SK-N-SH treated with all-trans-retinoic acid at 6 μM for 48 hours (cell line): ENCODE measurements at regions not wholly inside any gene's neighbourhood (a gene's known extent, or its start where the extent isn't known, plus 50 kb on each side); places are given as distances from the start of the nearest gene placed in this dataset.

Experiments used
- ARNTL ChIP-seq: fragments of 450-650 bp; formaldehyde crosslinking; IDR thresholded peaks from 2 replicates; pipeline ENCODE4 v1.5.0; 2020; ENCODE audit warnings: low read depth, mild to moderate bottlenecking, moderate library complexity, borderline replicate concordance
- BACH2 ChIP-seq: fragments of 250-450 bp; sonication (Bioruptor Pico); IDR thresholded peaks from 2 replicates; pipeline ENCODE4 v1.9.0; 2021; ENCODE audit warnings: mild to moderate bottlenecking, borderline replicate concordance
- CSDC2 ChIP-seq: fragments of 250-450 bp; sonication (Bioruptor Pico); IDR thresholded peaks from 2 replicates; pipeline ENCODE4 v1.5.0; 2020; ENCODE audit warnings: mild to moderate bottlenecking, moderate library complexity
- GLIS3 ChIP-seq: fragments of 250-450 bp; sonication (Bioruptor Pico); IDR thresholded peaks from 2 replicates; pipeline ENCODE4 v1.5.0; 2020; ENCODE audit warnings: mild to moderate bottlenecking, moderate library complexity
- POU6F1 ChIP-seq: fragments of 250-450 bp; sonication (Bioruptor Pico); IDR thresholded peaks from 2 replicates; pipeline ENCODE4 v1.8.0; 2021; ENCODE audit warnings: low read depth, mild to moderate bottlenecking, moderate library complexity, borderline replicate concordance
- PPARA ChIP-seq: fragments of 250-450 bp; sonication (Bioruptor Pico); IDR thresholded peaks from 2 replicates; pipeline ENCODE4 v1.5.0; 2020; ENCODE audit warnings: mild to moderate bottlenecking, borderline replicate concordance
- SNAI2 ChIP-seq: fragments of 250-450 bp; sonication (Bioruptor Pico); IDR thresholded peaks from 2 replicates; pipeline ENCODE4 v1.5.0; 2020; ENCODE audit warnings: mild to moderate bottlenecking, moderate library complexity
- TCF4 ChIP-seq: fragments of 250-450 bp; sonication (Bioruptor Pico); IDR thresholded peaks from 2 replicates; pipeline ENCODE4 v1.8.0; 2021; ENCODE audit warnings: mild to moderate bottlenecking, moderate library complexity, borderline replicate concordance
- TOX ChIP-seq: fragments of 250-450 bp; sonication (Bioruptor Pico); IDR thresholded peaks from 2 replicates; pipeline ENCODE4 v1.8.0; 2021; ENCODE audit warnings: mild to moderate bottlenecking, moderate library complexity, borderline replicate concordance
- TSHZ2 ChIP-seq: fragments of 250-450 bp; sonication (Bioruptor Pico); IDR thresholded peaks from 2 replicates; pipeline ENCODE4 v1.5.0; 2020; ENCODE audit warnings: mild to moderate bottlenecking, moderate library complexity
- ZFP30 ChIP-seq: fragments of 450-650 bp; formaldehyde crosslinking; IDR thresholded peaks from 2 replicates; pipeline ENCODE4 v1.5.0; 2022; ENCODE audit warnings: mild to moderate bottlenecking, moderate library complexity
- ZNF70 ChIP-seq: fragments of 450-650 bp; formaldehyde crosslinking; IDR thresholded peaks from 2 replicates; pipeline ENCODE4 v1.5.0; 2020; ENCODE audit warnings: mild to moderate bottlenecking, moderate library complexity
- TF ChIP-seq, protein P1 (sequence below): fragments of 250-450 bp; sonication (Bioruptor Pico); IDR thresholded peaks from 2 replicates; pipeline ENCODE4 v1.5.1; 2020; ENCODE audit warnings: low read depth, mild to moderate bottlenecking, moderate library complexity
- TF ChIP-seq, protein P2 (sequence below): fragments of 250-450 bp; sonication (Bioruptor Pico); IDR thresholded peaks from 2 replicates; pipeline ENCODE4 v1.8.0; 2020; ENCODE audit warnings: mild to moderate bottlenecking, moderate library complexity, borderline replicate concordance

- TF ChIP-seq TCF4 (CRISPR knock-in tag) = no peak
- no peak for TF ChIP-seq TOX (CRISPR knock-in tag)
- no peak for TF ChIP-seq BACH2 (CRISPR knock-in tag)
- no peak for TF ChIP-seq GLIS3
- TF ChIP-seq SNAI2 (CRISPR knock-in tag) = no peak
- TF ChIP-seq POU6F1 = no peak
- TF ChIP-seq, protein P1, sequence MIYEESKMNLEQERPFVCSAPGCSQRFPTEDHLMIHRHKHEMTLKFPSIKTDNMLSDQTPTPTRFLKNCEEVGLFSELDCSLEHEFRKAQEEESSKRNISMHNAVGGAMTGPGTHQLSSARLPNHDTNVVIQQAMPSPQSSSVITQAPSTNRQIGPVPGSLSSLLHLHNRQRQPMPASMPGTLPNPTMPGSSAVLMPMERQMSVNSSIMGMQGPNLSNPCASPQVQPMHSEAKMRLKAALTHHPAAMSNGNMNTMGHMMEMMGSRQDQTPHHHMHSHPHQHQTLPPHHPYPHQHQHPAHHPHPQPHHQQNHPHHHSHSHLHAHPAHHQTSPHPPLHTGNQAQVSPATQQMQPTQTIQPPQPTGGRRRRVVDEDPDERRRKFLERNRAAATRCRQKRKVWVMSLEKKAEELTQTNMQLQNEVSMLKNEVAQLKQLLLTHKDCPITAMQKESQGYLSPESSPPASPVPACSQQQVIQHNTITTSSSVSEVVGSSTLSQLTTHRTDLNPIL (CRISPR knock-in tag) = no peak
- TF ChIP-seq PPARA (CRISPR knock-in tag) = no peak
- TF ChIP-seq ZNF70 = no peak
- TF ChIP-seq ARNTL (CRISPR knock-in tag) = no peak
- TF ChIP-seq, protein P2, sequence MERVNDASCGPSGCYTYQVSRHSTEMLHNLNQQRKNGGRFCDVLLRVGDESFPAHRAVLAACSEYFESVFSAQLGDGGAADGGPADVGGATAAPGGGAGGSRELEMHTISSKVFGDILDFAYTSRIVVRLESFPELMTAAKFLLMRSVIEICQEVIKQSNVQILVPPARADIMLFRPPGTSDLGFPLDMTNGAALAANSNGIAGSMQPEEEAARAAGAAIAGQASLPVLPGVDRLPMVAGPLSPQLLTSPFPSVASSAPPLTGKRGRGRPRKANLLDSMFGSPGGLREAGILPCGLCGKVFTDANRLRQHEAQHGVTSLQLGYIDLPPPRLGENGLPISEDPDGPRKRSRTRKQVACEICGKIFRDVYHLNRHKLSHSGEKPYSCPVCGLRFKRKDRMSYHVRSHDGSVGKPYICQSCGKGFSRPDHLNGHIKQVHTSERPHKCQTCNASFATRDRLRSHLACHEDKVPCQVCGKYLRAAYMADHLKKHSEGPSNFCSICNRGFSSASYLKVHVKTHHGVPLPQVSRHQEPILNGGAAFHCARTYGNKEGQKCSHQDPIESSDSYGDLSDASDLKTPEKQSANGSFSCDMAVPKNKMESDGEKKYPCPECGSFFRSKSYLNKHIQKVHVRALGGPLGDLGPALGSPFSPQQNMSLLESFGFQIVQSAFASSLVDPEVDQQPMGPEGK (CRISPR knock-in tag) = no peak
- TF ChIP-seq TSHZ2 (CRISPR knock-in tag) = no peak
- TF ChIP-seq ZFP30 (CRISPR knock-in tag) = no peak
- no peak for TF ChIP-seq CSDC2 (CRISPR knock-in tag)
These were observed 186.2 kb upstream of the FRMD6 start for GRCh38 chr14:51465486-51465885.
